ENCODE measurements at regions not wholly inside any gene's neighbourhood (a gene's known extent, or its start where the extent isn't known, plus 50 kb on each side); places are given as distances from the start of the nearest gene placed in this dataset.
"Not testable (repeated sequence)": the region's sequence is repeated elsewhere in the genome, so short reads cannot be mapped to it uniquely, and the experiment has no call there.

DNA sequence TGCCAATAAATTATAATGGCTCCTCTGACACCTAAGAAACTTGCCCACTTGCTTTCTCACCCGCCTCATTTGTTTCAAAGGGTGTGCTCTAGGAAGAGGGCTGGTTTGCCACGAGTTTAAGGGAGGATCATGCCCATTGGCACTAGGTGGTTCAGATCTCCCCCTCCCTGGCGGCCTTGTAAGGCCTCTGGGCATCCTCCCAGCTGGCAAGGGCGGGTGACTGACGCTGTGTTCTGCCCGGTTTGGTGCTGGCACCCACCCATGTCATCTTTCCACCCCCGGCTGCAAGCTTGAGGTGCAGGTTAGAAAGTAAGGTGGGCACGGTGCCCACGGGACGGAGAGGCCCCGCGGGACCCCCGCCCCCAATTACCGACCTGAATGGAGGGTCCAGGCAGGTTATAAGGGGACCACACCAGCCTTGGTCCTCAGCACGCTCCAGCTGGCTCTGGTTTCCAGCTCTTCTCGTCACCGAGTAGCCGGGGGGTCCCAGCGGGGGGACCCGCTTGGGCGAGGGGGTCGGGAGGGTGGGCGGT lies 90.4 kb downstream of the PTPRS start:
- no peaks in the 10 kb centered on the region for H3K4me1 ChIP-seq
- no peak overlapping the region for H3K27ac ChIP-seq
- no peak for DNase-seq
- H3K9me3 ChIP-seq (replicated peaks): no peaks in the 10 kb centered on the region
- no peaks in the 10 kb centered on the region for H3K36me3 ChIP-seq
- H3K27me3 ChIP-seq: no peaks in the 10 kb centered on the region
- H3K4me3 ChIP-seq: no peak overlapping the region

GRCh38 chr19:5249526-5249925 lies 91.1 kb downstream of the PTPRS start:
- no peak for DNase-seq
- H3K4me3 ChIP-seq: no peak overlapping the region
- no peaks in the 10 kb centered on the region for H3K27me3 ChIP-seq
- H3K4me1 ChIP-seq: no peaks in the 10 kb centered on the region
- H3K9me3 ChIP-seq (replicated peaks): no peaks in the 10 kb centered on the region
- H3K27ac ChIP-seq: no peak overlapping the region
- no peaks in the 10 kb centered on the region for H3K36me3 ChIP-seq

DNA sequence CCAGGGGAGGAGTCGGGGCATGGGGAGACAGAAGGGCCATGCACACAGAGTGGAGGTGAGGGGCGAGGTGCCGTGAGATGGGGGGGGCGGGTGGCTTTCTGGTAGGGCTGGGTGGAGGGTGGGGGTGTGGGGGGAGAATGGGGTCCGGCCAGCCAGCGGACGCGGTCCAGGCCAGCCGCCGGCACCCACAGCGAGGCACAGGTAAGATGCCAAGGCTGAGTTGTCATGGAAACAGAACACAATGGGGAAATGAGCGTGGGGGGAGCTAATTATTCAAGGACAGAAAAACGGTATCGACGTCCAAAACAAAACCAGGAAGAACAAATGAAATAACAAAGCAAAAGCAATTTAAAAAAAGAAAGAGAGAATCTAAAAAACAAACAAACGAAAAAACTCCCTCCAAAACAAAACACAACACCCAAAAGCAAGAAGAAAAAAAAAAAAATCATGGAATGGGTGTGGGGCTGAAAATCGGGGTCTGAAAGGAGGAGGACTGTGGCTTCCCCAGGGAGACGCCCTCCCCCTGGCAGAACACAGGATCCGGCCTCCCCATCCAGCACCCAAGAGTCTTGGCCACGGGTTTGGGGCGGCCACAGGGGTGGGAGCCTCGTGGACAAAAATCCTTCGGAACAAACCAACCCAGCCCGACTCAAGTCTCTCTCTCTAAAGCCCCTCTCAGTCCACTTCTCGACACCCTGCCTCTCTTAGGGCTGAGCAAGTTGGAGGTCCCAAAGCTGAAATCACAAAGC lies 92.5 kb downstream of the PTPRS start:
- no peak for DNase-seq
- Histone ChIP-seq H3K4me3 (no peak overlapping the region), H3K9me3 (replicated peaks) (no peaks in the 10 kb centered on the region), H3K27me3 (no peaks in the 10 kb centered on the region), H3K36me3 (no peaks in the 10 kb centered on the region), H3K27ac (no peak overlapping the region), H3K4me1 (no peaks in the 10 kb centered on the region)

- H3K4me1 ChIP-seq: no peaks in the 10 kb centered on the region
- H3K27ac ChIP-seq: no peak overlapping the region
- no peak overlapping the region for H3K4me3 ChIP-seq
- no peaks in the 10 kb centered on the region for H3K27me3 ChIP-seq
- H3K9me3 ChIP-seq (replicated peaks): no peaks in the 10 kb centered on the region
- DNase-seq: no peak
- no peaks in the 10 kb centered on the region for H3K36me3 ChIP-seq
Observed at GRCh38 chr19:5246554-5247155, 94.0 kb downstream of the PTPRS start.

DNA sequence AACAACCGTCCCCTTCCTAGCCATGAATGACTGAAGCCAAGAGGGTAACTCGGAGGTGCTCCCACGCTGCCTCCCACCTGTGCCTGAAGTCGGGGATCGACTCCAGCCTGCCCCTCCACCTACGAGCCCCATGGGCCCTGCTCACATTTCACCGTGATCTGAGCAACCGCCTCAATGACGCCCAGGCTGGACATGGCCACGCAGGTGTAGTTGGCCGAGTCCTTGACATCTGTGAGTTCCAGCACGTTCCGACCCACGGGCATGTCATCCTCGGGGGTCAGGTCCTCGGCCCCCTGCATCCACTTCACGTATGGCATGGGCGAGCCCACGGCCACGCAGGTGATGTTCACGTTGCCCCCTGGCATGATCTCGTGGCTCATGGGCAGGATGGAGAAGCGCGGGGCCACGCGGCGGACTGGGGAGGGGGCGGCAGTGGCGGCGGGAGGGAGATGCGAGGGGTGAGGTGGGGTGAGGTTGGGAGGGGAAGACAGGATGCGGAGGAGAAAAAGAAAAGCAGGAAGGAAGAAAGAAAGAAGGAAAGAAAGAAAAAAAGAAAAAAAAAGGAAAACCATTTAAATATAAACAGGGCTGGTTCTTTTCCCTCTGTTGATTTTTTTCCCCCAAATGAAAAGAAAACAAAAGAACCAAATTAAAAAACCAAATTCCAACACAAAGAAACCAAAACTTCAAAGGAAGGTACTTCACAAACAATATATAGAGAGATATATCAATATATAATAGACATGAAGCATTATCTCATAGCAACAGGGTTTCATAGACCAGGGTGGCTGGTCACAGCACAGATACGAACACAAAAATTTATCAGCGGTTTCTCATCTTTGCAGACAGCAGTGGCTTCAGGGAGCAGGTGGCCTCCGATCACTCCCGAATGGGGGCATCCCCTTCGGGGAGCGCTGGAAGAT lies 94.7 kb downstream of the PTPRS start:
- Histone ChIP-seq H3K36me3 (no peaks in the 10 kb centered on the region), H3K27me3 (no peaks in the 10 kb centered on the region), H3K4me3 (no peak overlapping the region), H3K27ac (no peak overlapping the region), H3K9me3 (replicated peaks) (no peaks in the 10 kb centered on the region), H3K4me1 (no peaks in the 10 kb centered on the region)
- DNase-seq: no peak

DNA sequence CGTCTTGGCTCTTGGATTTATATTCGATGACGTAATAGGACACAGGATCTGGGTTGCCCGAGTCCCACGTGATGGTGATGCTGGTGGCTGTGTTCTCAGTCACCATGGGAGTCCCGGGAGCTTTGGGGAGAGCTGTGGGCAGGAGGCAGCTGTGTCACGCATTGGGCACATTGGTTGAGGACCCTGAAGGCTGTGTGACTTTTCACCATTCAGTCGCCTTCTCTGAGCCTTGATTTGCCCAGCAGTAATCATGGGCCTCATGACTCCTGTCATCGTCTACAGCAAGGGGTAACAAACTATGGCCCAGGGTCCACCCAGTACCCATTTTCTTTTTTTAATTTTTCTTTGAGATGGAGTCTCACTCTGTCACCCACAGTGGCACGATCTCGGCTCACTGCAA lies 96.3 kb downstream of the PTPRS start:
- H3K9me3 ChIP-seq (replicated peaks): no peaks in the 10 kb centered on the region
- H3K36me3 ChIP-seq: no peaks in the 10 kb centered on the region
- DNase-seq: no peak
- no peaks in the 10 kb centered on the region for H3K4me1 ChIP-seq
- no peaks in the 10 kb centered on the region for H3K27me3 ChIP-seq
- no peak overlapping the region for H3K4me3 ChIP-seq
- H3K27ac ChIP-seq: no peak overlapping the region

GRCh38 chr19:5243878-5244277 lies 96.7 kb downstream of the PTPRS start:
- DNase-seq: no peak
- Histone ChIP-seq H3K36me3 (no peaks in the 10 kb centered on the region), H3K27ac (no peak overlapping the region), H3K4me1 (no peaks in the 10 kb centered on the region), H3K27me3 (no peaks in the 10 kb centered on the region), H3K9me3 (replicated peaks) (no peaks in the 10 kb centered on the region), H3K4me3 (no peak overlapping the region)

- not testable (repeated sequence) for H3K4me3 ChIP-seq; H3K4me1 ChIP-seq; DNase-seq; H3K36me3 ChIP-seq; H3K27me3 ChIP-seq; H3K27ac ChIP-seq; H3K9me3 ChIP-seq (replicated peaks)
Observed at GRCh38 chr19:5241896-5242295, 98.7 kb downstream of the PTPRS start.

- DNase-seq: no peak
- Histone ChIP-seq H3K36me3 (no peaks in the 10 kb centered on the region), H3K9me3 (replicated peaks) (no peaks in the 10 kb centered on the region), H3K4me3 (no peak overlapping the region), H3K27ac (no peak overlapping the region), H3K4me1 (no peaks in the 10 kb centered on the region), H3K27me3 (no peaks in the 10 kb centered on the region)
Observed at GRCh38 chr19:5240011-5240410, 100.6 kb downstream of the PTPRS start.

DNA sequence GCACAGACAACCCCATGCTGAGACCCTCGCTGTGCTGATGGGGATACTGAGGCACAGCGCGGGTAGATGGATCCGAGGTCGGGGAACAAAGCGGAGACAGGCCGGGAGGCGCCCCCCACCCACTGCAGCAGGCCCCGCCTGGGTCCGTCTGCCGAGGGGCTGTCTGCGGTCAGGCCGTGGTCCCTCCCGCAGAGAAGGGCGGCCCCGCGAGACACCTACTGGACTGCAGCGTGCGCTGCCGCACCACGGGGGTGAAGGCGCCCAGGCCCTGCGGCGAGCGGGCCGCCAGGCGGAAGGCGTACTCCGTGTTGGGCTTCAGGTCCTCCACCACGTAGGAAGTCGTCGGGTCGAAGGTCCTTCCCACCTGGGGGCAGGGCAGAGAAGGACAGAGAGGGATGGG lies 101.9 kb downstream of the PTPRS start:
- no peak overlapping the region for H3K27ac ChIP-seq
- no peaks in the 10 kb centered on the region for H3K36me3 ChIP-seq
- no peak for DNase-seq
- H3K4me1 ChIP-seq: no peaks in the 10 kb centered on the region
- H3K9me3 ChIP-seq (replicated peaks): no peaks in the 10 kb centered on the region
- H3K4me3 ChIP-seq: no peak overlapping the region
- H3K27me3 ChIP-seq: no peaks in the 10 kb centered on the region

- no peaks in the 10 kb centered on the region for H3K9me3 ChIP-seq (replicated peaks)
- H3K4me1 ChIP-seq: no peaks in the 10 kb centered on the region
- no peak overlapping the region for H3K4me3 ChIP-seq
- DNase-seq: no peak
- H3K27ac ChIP-seq: no peak overlapping the region
- no peaks in the 10 kb centered on the region for H3K27me3 ChIP-seq
- no peaks in the 10 kb centered on the region for H3K36me3 ChIP-seq
Observed at GRCh38 chr19:5237939-5238480, 102.6 kb downstream of the PTPRS start.

- Histone ChIP-seq H3K36me3 (no peaks in the 10 kb centered on the region), H3K9me3 (replicated peaks) (no peaks in the 10 kb centered on the region), H3K4me3 (no peak overlapping the region), H3K27me3 (no peaks in the 10 kb centered on the region), H3K4me1 (no peaks in the 10 kb centered on the region), H3K27ac (no peak overlapping the region)
- no peak for DNase-seq
Observed at GRCh38 chr19:5237190-5237780, 103.3 kb downstream of the PTPRS start.

DNA sequence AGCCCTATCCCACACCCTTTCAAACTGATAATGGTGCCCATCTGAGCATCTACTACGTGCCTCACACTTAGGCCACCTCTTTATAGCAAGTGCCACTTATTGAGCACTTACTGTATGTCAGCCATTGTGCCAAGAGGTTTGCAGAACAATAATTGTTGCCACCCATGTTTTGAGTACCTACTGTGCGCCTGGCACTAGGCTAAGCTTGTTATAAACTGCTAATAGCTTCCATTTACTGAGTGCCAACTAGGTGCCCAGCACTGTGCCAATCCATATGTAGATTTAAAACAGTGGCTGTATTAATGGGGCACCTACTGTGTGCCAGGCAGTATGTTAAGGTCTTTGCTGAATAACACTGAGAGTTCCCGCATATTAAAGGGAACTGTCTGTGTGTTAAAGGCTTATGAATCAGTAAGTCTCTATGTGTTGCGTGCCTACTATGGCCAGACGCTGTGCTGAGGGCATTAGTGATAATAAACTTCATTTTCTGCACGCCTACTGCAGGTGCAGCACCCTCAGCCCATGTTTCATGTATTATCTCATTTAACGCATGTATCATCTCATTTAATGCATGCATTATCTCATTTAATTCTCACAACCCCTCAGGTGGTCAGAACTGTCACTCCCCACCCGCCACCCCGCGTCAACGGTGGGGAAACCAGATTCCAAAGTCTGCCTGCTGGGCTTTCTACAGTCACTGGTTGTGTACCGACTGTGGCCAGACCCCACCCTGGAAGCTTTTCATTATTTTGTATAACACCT lies 105.0 kb downstream of the PTPRS start:
- H3K4me3 ChIP-seq: no peak overlapping the region
- no peaks in the 10 kb centered on the region for H3K36me3 ChIP-seq
- no peak for DNase-seq
- H3K27ac ChIP-seq: no peak overlapping the region
- no peaks in the 10 kb centered on the region for H3K27me3 ChIP-seq
- H3K4me1 ChIP-seq: no peaks in the 10 kb centered on the region
- no peaks in the 10 kb centered on the region for H3K9me3 ChIP-seq (replicated peaks)

- Histone ChIP-seq H3K27ac (no peak overlapping the region), H3K4me1 (no peaks in the 10 kb centered on the region), H3K4me3 (no peak overlapping the region), H3K27me3 (no peaks in the 10 kb centered on the region), H3K9me3 (replicated peaks) (no peaks in the 10 kb centered on the region), H3K36me3 (no peaks in the 10 kb centered on the region)
- DNase-seq: no peak
Observed at GRCh38 chr19:5234412-5234811, 106.2 kb downstream of the PTPRS start.
